Mammary epithelial cell (primary cell): ENCODE measurements at regions not wholly inside any gene's neighbourhood (a gene's known extent, or its start where the extent isn't known, plus 50 kb on each side); places are given as distances from the start of the nearest gene placed in this dataset.

Experiments
- EZH2 ChIP-seq: IDR thresholded peaks from 2 replicates; pipeline ENCODE4 v1.6.1; 2012; ENCODE audit warnings: low read length, inconsistent platforms, borderline replicate concordance
- TF ChIP-seq, protein P1 (sequence below), 2 donors: IDR thresholded peaks in 1 of 2; conservative IDR thresholded peaks in 1 of 2; 2 replicates each; pipeline ENCODE4 v1.5.1; 2011 to 2012; ENCODE audit warnings: inconsistent platforms in 2 of 2, low read length in 2 of 2, mild to moderate bottlenecking in 2 of 2, control low read depth in 1 of 2, low read depth in 1 of 2; ENCODE audit not compliant: insufficient read depth in 1 of 2; ENCODE audit errors: extremely low read depth in 1 of 2

GRCh38 chr20:46789339-46790028, 80.0 kb downstream of the SLC2A10 start:
- TF ChIP-seq, protein P1, sequence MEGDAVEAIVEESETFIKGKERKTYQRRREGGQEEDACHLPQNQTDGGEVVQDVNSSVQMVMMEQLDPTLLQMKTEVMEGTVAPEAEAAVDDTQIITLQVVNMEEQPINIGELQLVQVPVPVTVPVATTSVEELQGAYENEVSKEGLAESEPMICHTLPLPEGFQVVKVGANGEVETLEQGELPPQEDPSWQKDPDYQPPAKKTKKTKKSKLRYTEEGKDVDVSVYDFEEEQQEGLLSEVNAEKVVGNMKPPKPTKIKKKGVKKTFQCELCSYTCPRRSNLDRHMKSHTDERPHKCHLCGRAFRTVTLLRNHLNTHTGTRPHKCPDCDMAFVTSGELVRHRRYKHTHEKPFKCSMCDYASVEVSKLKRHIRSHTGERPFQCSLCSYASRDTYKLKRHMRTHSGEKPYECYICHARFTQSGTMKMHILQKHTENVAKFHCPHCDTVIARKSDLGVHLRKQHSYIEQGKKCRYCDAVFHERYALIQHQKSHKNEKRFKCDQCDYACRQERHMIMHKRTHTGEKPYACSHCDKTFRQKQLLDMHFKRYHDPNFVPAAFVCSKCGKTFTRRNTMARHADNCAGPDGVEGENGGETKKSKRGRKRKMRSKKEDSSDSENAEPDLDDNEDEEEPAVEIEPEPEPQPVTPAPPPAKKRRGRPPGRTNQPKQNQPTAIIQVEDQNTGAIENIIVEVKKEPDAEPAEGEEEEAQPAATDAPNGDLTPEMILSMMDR (conservative IDR thresholded peaks at IDR 0.05 in 1 of 2, IDR thresholded peaks at IDR 0.05 in 1 of 2; ENCODE audit: extremely low read depth in 1 of 2, insufficient read depth in 1 of 2, low read depth in 1 of 2, low read length in 2 of 2), result no peak
- TF ChIP-seq EZH2, result no peak
